ENCODE measurements at regions not wholly inside any gene's neighbourhood (a gene's known extent, or its start where the extent isn't known, plus 50 kb on each side); places are given as distances from the start of the nearest gene placed in this dataset.

DNA sequence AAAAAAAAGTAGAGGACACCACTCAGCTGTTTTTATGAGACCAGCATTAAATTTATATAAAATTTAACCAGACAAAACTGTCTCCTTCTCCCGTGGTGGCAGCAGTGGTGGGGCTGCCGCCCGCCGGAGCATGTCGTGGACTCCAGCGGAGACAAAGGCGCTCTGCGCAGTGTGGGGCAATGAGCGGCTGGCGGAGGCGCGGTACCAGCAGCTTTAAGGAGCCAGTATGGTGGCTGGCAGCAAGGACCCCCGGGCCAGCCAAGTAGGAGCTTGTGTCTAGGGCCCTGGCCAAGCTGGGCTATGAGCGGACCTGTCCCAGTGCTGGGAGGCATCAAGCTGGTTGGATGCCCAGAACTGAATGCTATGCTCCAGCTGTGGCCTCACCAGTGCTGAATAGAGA is 2102.9 kb downstream of the NCAM2 start:
- intact Hi-C loops (cut with micrococcal nuclease) = no loop called here
- Histone ChIP-seq H3K4me2 (replicated peaks; ENCODE audit: extremely low read depth, low read length, poor library complexity, severe bottlenecking) (no peak overlapping the region), H3K4me3 (replicated peaks in 1 of 3; ENCODE audit: low read depth in 2 of 3, low read length in 3 of 3) (no peak overlapping the region), H3K27ac (ENCODE audit: low read depth in 1 of 2, low read length in 2 of 2) (no peak overlapping the region), H3K9me3 (replicated peaks in 1 of 2; ENCODE audit: control insufficient read depth in 1 of 2, insufficient read depth in 1 of 2, low read length in 2 of 2) (peaks cover 11 to 17% of the 10 kb centered on the region in 2 donors), H3K79me2 (ENCODE audit: insufficient read depth, low read length) (no peaks in the 10 kb centered on the region), H3K27me3 (ENCODE audit: control insufficient read depth in 2 of 2, insufficient read depth in 2 of 2, low read length in 2 of 2) (no peaks in the 10 kb centered on the region), H3K4me1 (ENCODE audit: control insufficient read depth in 1 of 2, insufficient read depth in 2 of 2, low read length in 2 of 2) (no peaks in the 10 kb centered on the region), H3K9ac (ENCODE audit: insufficient read depth, low read length, poor library complexity, severe bottlenecking) (no peak overlapping the region), H3K36me3 (replicated peaks in 1 of 2; ENCODE audit: control insufficient read depth in 1 of 2, insufficient read depth in 2 of 2, low read length in 2 of 2) (no peaks in the 10 kb centered on the region), H4K20me1 (ENCODE audit: insufficient read depth, low read length) (no peaks in the 10 kb centered on the region), H2AFZ (ENCODE audit: insufficient read depth, low read depth, low read length, poor library complexity, severe bottlenecking) (no peak overlapping the region)
- peaks cover 0 to 12% (median 5%) of the 10 kb centered on the region in 7 donors for H3K9me3 Mint-ChIP-seq
- TF ChIP-seq, protein P1, sequence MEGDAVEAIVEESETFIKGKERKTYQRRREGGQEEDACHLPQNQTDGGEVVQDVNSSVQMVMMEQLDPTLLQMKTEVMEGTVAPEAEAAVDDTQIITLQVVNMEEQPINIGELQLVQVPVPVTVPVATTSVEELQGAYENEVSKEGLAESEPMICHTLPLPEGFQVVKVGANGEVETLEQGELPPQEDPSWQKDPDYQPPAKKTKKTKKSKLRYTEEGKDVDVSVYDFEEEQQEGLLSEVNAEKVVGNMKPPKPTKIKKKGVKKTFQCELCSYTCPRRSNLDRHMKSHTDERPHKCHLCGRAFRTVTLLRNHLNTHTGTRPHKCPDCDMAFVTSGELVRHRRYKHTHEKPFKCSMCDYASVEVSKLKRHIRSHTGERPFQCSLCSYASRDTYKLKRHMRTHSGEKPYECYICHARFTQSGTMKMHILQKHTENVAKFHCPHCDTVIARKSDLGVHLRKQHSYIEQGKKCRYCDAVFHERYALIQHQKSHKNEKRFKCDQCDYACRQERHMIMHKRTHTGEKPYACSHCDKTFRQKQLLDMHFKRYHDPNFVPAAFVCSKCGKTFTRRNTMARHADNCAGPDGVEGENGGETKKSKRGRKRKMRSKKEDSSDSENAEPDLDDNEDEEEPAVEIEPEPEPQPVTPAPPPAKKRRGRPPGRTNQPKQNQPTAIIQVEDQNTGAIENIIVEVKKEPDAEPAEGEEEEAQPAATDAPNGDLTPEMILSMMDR (IDR thresholded peaks at IDR 0.05) = no peak
- H3K27me3 Mint-ChIP-seq (ENCODE audit: low read depth in 3 of 3) = no peaks in the 10 kb centered on the region
- H3K27ac Mint-ChIP-seq = no peak overlapping the region
- no peaks in the 10 kb centered on the region for H3K36me3 Mint-ChIP-seq
- no peaks in the 10 kb centered on the region for H3K4me1 Mint-ChIP-seq
- no peak for DNase-seq
- 97% methylated on average over 13 of the region's 14 CpGs for WGBS (ENCODE audit: insufficient coverage)
- no peak overlapping the region for H3K4me3 Mint-ChIP-seq

DNA sequence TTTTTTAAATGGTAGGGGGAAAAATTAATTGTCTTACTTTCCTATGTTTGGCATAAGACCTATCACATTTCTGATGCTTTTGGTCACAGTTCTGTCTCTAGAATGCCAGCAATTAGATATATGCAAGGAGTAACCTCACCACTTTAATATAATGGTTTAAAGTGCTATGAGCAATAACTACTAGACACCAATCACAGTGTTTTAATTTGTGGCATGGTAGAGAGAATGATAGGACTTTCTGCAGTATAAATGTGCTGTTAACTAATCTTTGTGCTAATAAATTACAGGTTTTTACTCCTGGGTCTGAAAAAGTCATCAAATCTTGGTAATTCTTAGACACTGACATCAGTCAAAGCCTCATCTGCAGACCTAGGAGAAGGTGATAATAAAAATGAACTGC is 2110.3 kb downstream of the NCAM2 start:
- intact Hi-C loops (cut with micrococcal nuclease) = no loop called here
- no peak overlapping the region for H3K4me3 ChIP-seq (replicated peaks in 1 of 3; ENCODE audit: low read depth in 2 of 3, low read length in 3 of 3)
- peaks cover 0 to 3% (median 0%) of the 10 kb centered on the region in 7 donors for H3K9me3 Mint-ChIP-seq
- no peaks in the 10 kb centered on the region for H3K36me3 ChIP-seq (replicated peaks in 1 of 2; ENCODE audit: control insufficient read depth in 1 of 2, insufficient read depth in 2 of 2, low read length in 2 of 2)
- H3K27ac Mint-ChIP-seq = no peak overlapping the region
- no peak overlapping the region for H3K4me2 ChIP-seq (replicated peaks; ENCODE audit: extremely low read depth, low read length, poor library complexity, severe bottlenecking)
- no peaks in the 10 kb centered on the region for H3K4me1 ChIP-seq (ENCODE audit: control insufficient read depth in 1 of 2, insufficient read depth in 2 of 2, low read length in 2 of 2)
- no peaks in the 10 kb centered on the region for H3K27me3 Mint-ChIP-seq (ENCODE audit: low read depth in 3 of 3)
- no peaks in the 10 kb centered on the region for H3K27me3 ChIP-seq (ENCODE audit: control insufficient read depth in 2 of 2, insufficient read depth in 2 of 2, low read length in 2 of 2)
- TF ChIP-seq, protein P1 (IDR thresholded peaks at IDR 0.05) = no peak
- no peaks in the 10 kb centered on the region for H3K9me3 ChIP-seq (replicated peaks in 1 of 2; ENCODE audit: control insufficient read depth in 1 of 2, insufficient read depth in 1 of 2, low read length in 2 of 2)
- H3K27ac ChIP-seq (ENCODE audit: low read depth in 1 of 2, low read length in 2 of 2) = no peak overlapping the region
- no peaks in the 10 kb centered on the region for H3K36me3 Mint-ChIP-seq
- H3K4me3 Mint-ChIP-seq = no peak overlapping the region
- H3K9ac ChIP-seq (ENCODE audit: insufficient read depth, low read length, poor library complexity, severe bottlenecking) = no peak overlapping the region
- H3K4me1 Mint-ChIP-seq = no peaks in the 10 kb centered on the region
- H2AFZ ChIP-seq (ENCODE audit: insufficient read depth, low read depth, low read length, poor library complexity, severe bottlenecking) = no peak overlapping the region
- no peak for DNase-seq
- no peaks in the 10 kb centered on the region for H4K20me1 ChIP-seq (ENCODE audit: insufficient read depth, low read length)
- H3K79me2 ChIP-seq (ENCODE audit: insufficient read depth, low read length) = no peaks in the 10 kb centered on the region
